ENCODE measurements at regions not wholly inside any gene's neighbourhood (a gene's known extent, or its start where the extent isn't known, plus 50 kb on each side); places are given as distances from the start of the nearest gene placed in this dataset.

- TF ChIP-seq CTCF (IDR thresholded peaks at IDR 0.05) = no peak
- TF ChIP-seq POLR2A (IDR thresholded peaks at IDR 0.05) = no peak
Observed at GRCh38 chr12:85641796-85642195, 194.4 kb downstream of the RASSF9 start.
